Breast epithelium (tissue), 4 donors: ENCODE measurements at regions not wholly inside any gene's neighbourhood (a gene's known extent, or its start where the extent isn't known, plus 50 kb on each side); places are given as distances from the start of the nearest gene placed in this dataset.

Experiments
- DNase-seq, 2 donors: peaks; one replicate each; pipeline ENCODE4 v3.0.0-alpha.2; 2019; ENCODE audit warnings: low spot score in 2 of 2
- H3K27ac ChIP-seq, 2 donors: fragments of 200-600 bp; sonication (generic) in 1 of 2; one replicate each; pipeline ENCODE4 v1.5.1; 2016 to 2019; ENCODE audit warnings: mild to moderate bottlenecking in 1 of 2
- H3K27me3 ChIP-seq, 2 donors: fragments of 200-600 bp; sonication (generic) in 1 of 2; one replicate each; pipeline versions ENCODE4 v1.5.1 to v1.6.0; 2017 to 2019; ENCODE audit warnings: control low read depth in 1 of 2, mild to moderate bottlenecking in 1 of 2
- H3K36me3 ChIP-seq: fragments of 200-600 bp; one replicate; pipeline ENCODE4 v1.5.1; 2019
- H3K4me1 ChIP-seq, 2 donors: fragments of 200-600 bp; sonication (generic); one replicate each; pipeline ENCODE4 v1.5.1; 2016 to 2019; ENCODE audit warnings: control low read depth in 1 of 2
- H3K4me3 ChIP-seq, 3 donors: fragments of 200-600 bp; sonication (generic); 1 replicate in 2 of 3; 2 replicates in 1 of 3; pipeline ENCODE4 v1.5.1; 2016 to 2019; ENCODE audit warnings: mild to moderate bottlenecking in 3 of 3, moderate library complexity in 2 of 3
- H3K9me3 ChIP-seq, 2 donors: fragments of 200-600 bp; sonication (generic) in 1 of 2; one replicate each; pipeline ENCODE4 v1.5.1; 2016 to 2019; ENCODE audit warnings: control low read depth in 1 of 2
- POLR2A ChIP-seq: fragments of 450-650 bp; IDR thresholded peaks from one replicate; pipeline ENCODE4 v1.6.1; 2016; ENCODE audit warnings: antibody characterized with exemption, mild to moderate bottlenecking, moderate library complexity
- POLR2AphosphoS5 ChIP-seq, 3 donors: sonication (generic); formaldehyde crosslinking; IDR thresholded peaks; one replicate each; pipeline ENCODE4 v1.6.1; 2017; ENCODE audit warnings: antibody characterized with exemption in 3 of 3
- intact Hi-C: fragments of 100-400 bp; cut with DNase I; formaldehyde crosslinking; loops from one replicate; pipeline ENCODE4 v1.15.1; 2023; ENCODE audit warnings: low total_unique reads
- TF ChIP-seq, protein P1 (sequence below), 3 donors: fragments of 450-650 bp; IDR thresholded peaks; one replicate each; pipeline ENCODE4 v1.5.1; 2016 to 2017; ENCODE audit warnings: antibody characterized with exemption in 3 of 3, mild to moderate bottlenecking in 3 of 3, moderate library complexity in 3 of 3

DNA sequence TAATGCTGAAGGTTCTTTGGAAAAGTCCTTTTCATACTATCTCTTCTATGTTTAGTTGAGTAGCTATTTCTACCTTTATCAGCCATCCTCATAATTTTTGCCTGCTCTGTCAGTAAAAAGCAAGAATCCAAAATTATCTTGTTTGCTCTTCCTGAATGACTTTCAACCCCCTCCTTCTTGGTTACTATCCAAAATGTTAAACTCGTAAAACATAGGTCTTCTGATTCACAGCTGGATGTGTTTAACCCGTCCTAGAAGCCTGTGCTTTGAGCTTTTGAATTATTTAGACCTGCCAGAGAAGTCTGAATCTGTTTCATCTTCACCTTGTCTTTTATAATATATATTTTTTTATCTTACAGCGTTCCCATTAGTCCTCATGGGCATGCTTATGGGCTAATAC, 136.4 kb upstream of the MDFIC start:
- no peak for TF ChIP-seq POLR2A
- TF ChIP-seq POLR2AphosphoS5 (IDR thresholded peaks at IDR 0.05), result no peak
- TF ChIP-seq, protein P1, sequence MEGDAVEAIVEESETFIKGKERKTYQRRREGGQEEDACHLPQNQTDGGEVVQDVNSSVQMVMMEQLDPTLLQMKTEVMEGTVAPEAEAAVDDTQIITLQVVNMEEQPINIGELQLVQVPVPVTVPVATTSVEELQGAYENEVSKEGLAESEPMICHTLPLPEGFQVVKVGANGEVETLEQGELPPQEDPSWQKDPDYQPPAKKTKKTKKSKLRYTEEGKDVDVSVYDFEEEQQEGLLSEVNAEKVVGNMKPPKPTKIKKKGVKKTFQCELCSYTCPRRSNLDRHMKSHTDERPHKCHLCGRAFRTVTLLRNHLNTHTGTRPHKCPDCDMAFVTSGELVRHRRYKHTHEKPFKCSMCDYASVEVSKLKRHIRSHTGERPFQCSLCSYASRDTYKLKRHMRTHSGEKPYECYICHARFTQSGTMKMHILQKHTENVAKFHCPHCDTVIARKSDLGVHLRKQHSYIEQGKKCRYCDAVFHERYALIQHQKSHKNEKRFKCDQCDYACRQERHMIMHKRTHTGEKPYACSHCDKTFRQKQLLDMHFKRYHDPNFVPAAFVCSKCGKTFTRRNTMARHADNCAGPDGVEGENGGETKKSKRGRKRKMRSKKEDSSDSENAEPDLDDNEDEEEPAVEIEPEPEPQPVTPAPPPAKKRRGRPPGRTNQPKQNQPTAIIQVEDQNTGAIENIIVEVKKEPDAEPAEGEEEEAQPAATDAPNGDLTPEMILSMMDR (IDR thresholded peaks at IDR 0.05), result no peak

DNA sequence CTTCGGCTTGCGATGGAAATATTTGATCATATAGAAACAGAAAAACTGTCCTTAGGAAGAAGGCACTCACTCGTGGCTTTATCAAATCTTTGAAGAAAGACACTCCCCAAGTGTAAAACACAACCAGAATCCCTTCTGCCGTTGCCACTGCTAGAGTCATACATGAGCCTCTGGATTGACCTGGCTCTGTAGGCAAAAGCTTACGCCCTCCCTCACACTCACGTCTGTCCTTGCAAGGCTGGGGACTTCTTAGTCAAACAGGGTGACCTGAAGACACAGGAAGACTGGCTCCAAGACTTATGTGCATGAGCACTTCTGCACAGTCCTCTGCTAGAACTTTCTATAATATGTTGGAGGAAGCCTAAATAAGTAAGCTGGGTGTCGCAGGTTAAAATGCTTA, 135.4 kb upstream of the MDFIC start:
- DNase-seq, result no peak
- H3K27ac ChIP-seq, result no peak overlapping the region
- intact Hi-C loops, result no loop called here
- no peaks in the 10 kb centered on the region for H3K36me3 ChIP-seq
- no peak overlapping the region for H3K4me3 ChIP-seq
- no peaks in the 10 kb centered on the region for H3K9me3 ChIP-seq
- TF ChIP-seq POLR2A (no peak), POLR2AphosphoS5 (IDR thresholded peaks at IDR 0.05) (no peak)
- TF ChIP-seq, protein P1 (IDR thresholded peaks at IDR 0.05), result no peak
- H3K27me3 ChIP-seq, result no peaks in the 10 kb centered on the region
- H3K4me1 ChIP-seq, result no peaks in the 10 kb centered on the region

More for the DNA sequence above, 136.4 kb upstream of the MDFIC start:
- no peaks in the 10 kb centered on the region for H3K9me3 ChIP-seq
- H3K4me1 ChIP-seq, result no peaks in the 10 kb centered on the region
- H3K4me3 ChIP-seq, result no peak overlapping the region
- intact Hi-C loops, result no loop called here
- H3K27me3 ChIP-seq, result no peaks in the 10 kb centered on the region
- no peak for DNase-seq
- H3K36me3 ChIP-seq, result no peaks in the 10 kb centered on the region
- no peak overlapping the region for H3K27ac ChIP-seq

DNA sequence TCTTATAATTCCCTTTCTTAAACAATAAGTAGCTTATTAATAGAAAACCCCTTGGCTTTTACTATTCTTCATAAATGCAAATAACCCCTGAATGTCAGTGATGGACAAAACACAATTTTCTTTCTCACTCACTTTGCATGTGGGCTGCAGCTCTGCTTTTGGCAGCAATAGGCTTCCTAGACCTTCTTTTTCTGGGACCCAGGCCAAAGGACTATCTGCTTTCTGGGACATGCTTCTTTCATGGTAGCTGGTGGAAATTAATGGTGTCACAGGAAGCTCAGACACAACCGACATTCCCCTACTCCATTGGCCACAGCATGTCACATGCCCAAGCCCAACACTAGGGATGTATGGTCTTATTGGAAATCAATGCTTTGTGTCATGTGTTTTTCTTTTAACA, 134.3 kb upstream of the MDFIC start:
- DNase-seq, result no peak
- no peaks in the 10 kb centered on the region for H3K4me1 ChIP-seq
- H3K4me3 ChIP-seq, result no peak overlapping the region
- no peak overlapping the region for H3K27ac ChIP-seq
- H3K27me3 ChIP-seq, result no peaks in the 10 kb centered on the region
- H3K9me3 ChIP-seq, result no peaks in the 10 kb centered on the region
- TF ChIP-seq POLR2A, result no peak
- no peak for TF ChIP-seq POLR2AphosphoS5 (IDR thresholded peaks at IDR 0.05)
- TF ChIP-seq, protein P1 (IDR thresholded peaks at IDR 0.05), result no peak
- intact Hi-C loops, result no loop called here
- H3K36me3 ChIP-seq, result no peaks in the 10 kb centered on the region

DNA sequence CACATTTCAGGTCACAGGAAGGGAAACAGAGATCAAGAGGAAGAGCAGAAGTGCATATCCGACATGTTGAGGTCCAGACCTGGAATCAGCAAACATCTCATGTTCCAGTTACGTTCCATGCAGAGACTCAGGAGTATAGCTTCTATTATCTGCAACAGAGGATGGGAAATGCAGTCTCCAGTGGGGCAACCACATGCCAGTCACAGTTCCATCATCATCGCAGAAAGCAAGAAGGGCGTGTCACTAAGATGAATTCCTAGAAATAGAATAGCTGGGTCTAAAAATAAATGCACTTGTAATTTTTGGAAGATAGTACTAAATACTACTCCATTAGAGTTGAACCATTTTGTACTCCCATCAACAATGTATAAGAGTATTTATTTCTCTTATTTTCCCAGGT, 133.2 kb upstream of the MDFIC start:
- intact Hi-C loops, result no loop called here
- no peaks in the 10 kb centered on the region for H3K4me1 ChIP-seq
- H3K36me3 ChIP-seq, result no peaks in the 10 kb centered on the region
- H3K27ac ChIP-seq, result no peak overlapping the region
- no peaks in the 10 kb centered on the region for H3K9me3 ChIP-seq
- no peak overlapping the region for H3K4me3 ChIP-seq
- DNase-seq, result no peak
- H3K27me3 ChIP-seq, result no peaks in the 10 kb centered on the region
- TF ChIP-seq POLR2AphosphoS5 (IDR thresholded peaks at IDR 0.05) (no peak), POLR2A (no peak)
- TF ChIP-seq, protein P1 (IDR thresholded peaks at IDR 0.05), result no peak

DNA sequence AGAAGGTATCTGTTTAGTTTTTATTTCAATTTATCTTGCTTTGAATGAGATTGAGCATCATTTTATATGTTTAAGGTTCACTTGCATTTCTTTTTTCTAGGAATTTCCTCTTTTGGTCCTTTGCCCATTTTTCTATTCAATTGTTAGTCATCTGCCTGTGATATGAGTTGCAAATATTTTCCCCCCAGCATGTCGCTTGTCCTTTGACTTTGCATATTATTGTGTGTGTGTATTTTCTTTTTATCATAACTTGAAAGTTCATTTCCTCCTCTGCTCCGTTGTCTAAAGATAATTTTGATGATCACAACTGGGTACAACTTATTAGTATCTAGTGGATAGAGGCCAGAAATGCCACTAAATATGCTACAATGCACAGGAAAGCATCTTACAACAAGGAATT, 132.7 kb upstream of the MDFIC start:
- no peaks in the 10 kb centered on the region for H3K4me1 ChIP-seq
- no peaks in the 10 kb centered on the region for H3K27me3 ChIP-seq
- no peaks in the 10 kb centered on the region for H3K9me3 ChIP-seq
- H3K36me3 ChIP-seq, result no peaks in the 10 kb centered on the region
- no peak for DNase-seq
- H3K27ac ChIP-seq, result no peak overlapping the region
- intact Hi-C loops, result no loop called here
- H3K4me3 ChIP-seq, result no peak overlapping the region
- TF ChIP-seq, protein P1 (IDR thresholded peaks at IDR 0.05), result no peak
- no peak for TF ChIP-seq POLR2A
- no peak for TF ChIP-seq POLR2AphosphoS5 (IDR thresholded peaks at IDR 0.05)
